Activated B cell treated with CpG ODN at 0.5 μM for 24 hours (primary cell): ENCODE measurements at regions not wholly inside any gene's neighbourhood (a gene's known extent, or its start where the extent isn't known, plus 50 kb on each side); places are given as distances from the start of the nearest gene placed in this dataset.

Source experiments
- ATAC-seq: fragments of 200-7000 bp; cut with Tn5 transposase; one replicate; pipeline ENCODE4 v1.10.0; 2021; ENCODE audit warnings: low read depth, mild to moderate bottlenecking, moderate library complexity
- CTCF ChIA-PET: fragments of 350-600 bp; sonication (Branson Sonifier 250); formaldehyde crosslinking; loops from one replicate; lab custom pipeline; 2021; ENCODE audit warnings: antibody characterized with exemption; lab: Charles Lee
- POLR2A ChIA-PET: fragments of 350-600 bp; sonication (Branson Sonifier 250); formaldehyde crosslinking; loops from one replicate; lab custom pipeline; 2021; ENCODE audit warnings: antibody characterized with exemption; lab: Charles Lee
- DNase-seq: peaks from one replicate; pipeline ENCODE4 v3.0.0; 2022
- H3K27ac Mint-ChIP-seq: one replicate; pipeline ENCODE4 v1.8.0; 2020; ENCODE audit warnings: mixed read lengths
- H3K27me3 Mint-ChIP-seq: one replicate; pipeline ENCODE4 v1.8.0; 2021; ENCODE audit warnings: mixed read lengths
- H3K36me3 Mint-ChIP-seq: one replicate; pipeline ENCODE4 v1.8.0; 2021; ENCODE audit warnings: low read depth, mixed read lengths
- H3K4me1 Mint-ChIP-seq: one replicate; pipeline ENCODE4 v1.8.0; 2021; ENCODE audit warnings: mixed read lengths
- H3K4me3 Mint-ChIP-seq: one replicate; pipeline ENCODE4 v1.8.0; 2020; ENCODE audit warnings: mild to moderate bottlenecking, mixed read lengths
- H3K9me3 Mint-ChIP-seq: one replicate; pipeline ENCODE4 v1.8.0; 2020; ENCODE audit warnings: mixed read lengths
- CTCF ChIP-seq: fragments of 200-600 bp; IDR thresholded peaks from one replicate; pipeline ENCODE4 v1.8.0; 2022; ENCODE audit warnings: antibody characterized with exemption, mild to moderate bottlenecking
- intact Hi-C: fragments of 100-400 bp; cut with micrococcal nuclease; formaldehyde crosslinking; loops from one replicate; pipeline ENCODE4 v1.15.1; 2024

- intact Hi-C loops = no loop called here
- POLR2A ChIA-PET = no interaction called here
- no peak for TF ChIP-seq CTCF
- no peaks in the 10 kb centered on the region for H3K4me1 Mint-ChIP-seq
- H3K36me3 Mint-ChIP-seq = no peaks in the 10 kb centered on the region
- H3K27me3 Mint-ChIP-seq = no peaks in the 10 kb centered on the region
- CTCF ChIA-PET = no interaction called here
- ATAC-seq = no peak
- H3K4me3 Mint-ChIP-seq = no peak overlapping the region
- H3K27ac Mint-ChIP-seq = no peak overlapping the region
- no peaks in the 10 kb centered on the region for H3K9me3 Mint-ChIP-seq
- DNase-seq = no peak
Measured at GRCh38 chr2:79453918-79454317, 58.9 kb upstream of the CTNNA2 start.

GRCh38 chr2:79452651-79453050, 60.2 kb upstream of the CTNNA2 start:
- H3K4me1 Mint-ChIP-seq = no peaks in the 10 kb centered on the region
- intact Hi-C loops = no loop called here
- peaks cover 2% of the 10 kb centered on the region for H3K9me3 Mint-ChIP-seq
- H3K36me3 Mint-ChIP-seq = no peaks in the 10 kb centered on the region
- no peak overlapping the region for H3K27ac Mint-ChIP-seq
- DNase-seq (no peak), ATAC-seq (no peak)
- ChIA-PET CTCF (no interaction called here), POLR2A (no interaction called here)
- H3K4me3 Mint-ChIP-seq = no peak overlapping the region
- no peak for TF ChIP-seq CTCF
- no peaks in the 10 kb centered on the region for H3K27me3 Mint-ChIP-seq

- H3K9me3 Mint-ChIP-seq = peaks cover 2% of the 10 kb centered on the region
- no peaks in the 10 kb centered on the region for H3K27me3 Mint-ChIP-seq
- no peak for TF ChIP-seq CTCF
- intact Hi-C loops = no loop called here
- H3K4me1 Mint-ChIP-seq = no peaks in the 10 kb centered on the region
- no peaks in the 10 kb centered on the region for H3K36me3 Mint-ChIP-seq
- DNase-seq = no peak
- H3K4me3 Mint-ChIP-seq = no peak overlapping the region
- H3K27ac Mint-ChIP-seq = no peak overlapping the region
- ChIA-PET POLR2A (no interaction called here), CTCF (no interaction called here)
- no peak for ATAC-seq
Measured at GRCh38 chr2:79447463-79447862, 65.4 kb upstream of the CTNNA2 start.

GRCh38 chr2:79446313-79446712, 66.5 kb upstream of the CTNNA2 start:
- ATAC-seq = no peak
- no peaks in the 10 kb centered on the region for H3K4me1 Mint-ChIP-seq
- no peak for DNase-seq
- H3K9me3 Mint-ChIP-seq = peaks cover 4% of the 10 kb centered on the region
- H3K27ac Mint-ChIP-seq = no peak overlapping the region
- no peak overlapping the region for H3K4me3 Mint-ChIP-seq
- H3K27me3 Mint-ChIP-seq = no peaks in the 10 kb centered on the region
- ChIA-PET CTCF (no interaction called here), POLR2A (no interaction called here)
- TF ChIP-seq CTCF = no peak
- H3K36me3 Mint-ChIP-seq = no peaks in the 10 kb centered on the region
- intact Hi-C loops = no loop called here

GRCh38 chr2:79437433-79438267, 75.2 kb upstream of the CTNNA2 start:
- TF ChIP-seq CTCF = no peak
- ATAC-seq (no peak), DNase-seq (no peak)
- ChIA-PET POLR2A (no interaction called here), CTCF (no interaction called here)
- H3K36me3 Mint-ChIP-seq = no peaks in the 10 kb centered on the region
- no peaks in the 10 kb centered on the region for H3K27me3 Mint-ChIP-seq
- H3K4me3 Mint-ChIP-seq = no peak overlapping the region
- no peak overlapping the region for H3K27ac Mint-ChIP-seq
- intact Hi-C loops = no loop called here
- peaks cover 4% of the 10 kb centered on the region for H3K9me3 Mint-ChIP-seq
- no peaks in the 10 kb centered on the region for H3K4me1 Mint-ChIP-seq
